Activated B cell treated with CpG ODN at 0.5 μM for 24 hours (primary cell): ENCODE measurements at regions not wholly inside any gene's neighbourhood (a gene's known extent, or its start where the extent isn't known, plus 50 kb on each side); places are given as distances from the start of the nearest gene placed in this dataset.

ENCODE experiments used
- ATAC-seq: fragments of 200-7000 bp; cut with Tn5 transposase; one replicate; pipeline ENCODE4 v1.10.0; 2021; ENCODE audit warnings: low read depth, mild to moderate bottlenecking, moderate library complexity
- CTCF ChIA-PET: fragments of 350-600 bp; sonication (Branson Sonifier 250); formaldehyde crosslinking; loops from one replicate; lab custom pipeline; 2021; ENCODE audit warnings: antibody characterized with exemption; lab: Charles Lee
- POLR2A ChIA-PET: fragments of 350-600 bp; sonication (Branson Sonifier 250); formaldehyde crosslinking; loops from one replicate; lab custom pipeline; 2021; ENCODE audit warnings: antibody characterized with exemption; lab: Charles Lee
- DNase-seq: peaks from one replicate; pipeline ENCODE4 v3.0.0; 2022
- H3K27ac Mint-ChIP-seq: one replicate; pipeline ENCODE4 v1.8.0; 2020; ENCODE audit warnings: mixed read lengths
- H3K27me3 Mint-ChIP-seq: one replicate; pipeline ENCODE4 v1.8.0; 2021; ENCODE audit warnings: mixed read lengths
- H3K36me3 Mint-ChIP-seq: one replicate; pipeline ENCODE4 v1.8.0; 2021; ENCODE audit warnings: low read depth, mixed read lengths
- H3K4me1 Mint-ChIP-seq: one replicate; pipeline ENCODE4 v1.8.0; 2021; ENCODE audit warnings: mixed read lengths
- H3K4me3 Mint-ChIP-seq: one replicate; pipeline ENCODE4 v1.8.0; 2020; ENCODE audit warnings: mild to moderate bottlenecking, mixed read lengths
- H3K9me3 Mint-ChIP-seq: one replicate; pipeline ENCODE4 v1.8.0; 2020; ENCODE audit warnings: mixed read lengths
- intact Hi-C: fragments of 100-400 bp; cut with micrococcal nuclease; formaldehyde crosslinking; loops from one replicate; pipeline ENCODE4 v1.15.1; 2024
- TF ChIP-seq, protein P1 (sequence below): fragments of 200-600 bp; IDR thresholded peaks from one replicate; pipeline ENCODE4 v1.8.0; 2022; ENCODE audit warnings: antibody characterized with exemption, mild to moderate bottlenecking

DNA sequence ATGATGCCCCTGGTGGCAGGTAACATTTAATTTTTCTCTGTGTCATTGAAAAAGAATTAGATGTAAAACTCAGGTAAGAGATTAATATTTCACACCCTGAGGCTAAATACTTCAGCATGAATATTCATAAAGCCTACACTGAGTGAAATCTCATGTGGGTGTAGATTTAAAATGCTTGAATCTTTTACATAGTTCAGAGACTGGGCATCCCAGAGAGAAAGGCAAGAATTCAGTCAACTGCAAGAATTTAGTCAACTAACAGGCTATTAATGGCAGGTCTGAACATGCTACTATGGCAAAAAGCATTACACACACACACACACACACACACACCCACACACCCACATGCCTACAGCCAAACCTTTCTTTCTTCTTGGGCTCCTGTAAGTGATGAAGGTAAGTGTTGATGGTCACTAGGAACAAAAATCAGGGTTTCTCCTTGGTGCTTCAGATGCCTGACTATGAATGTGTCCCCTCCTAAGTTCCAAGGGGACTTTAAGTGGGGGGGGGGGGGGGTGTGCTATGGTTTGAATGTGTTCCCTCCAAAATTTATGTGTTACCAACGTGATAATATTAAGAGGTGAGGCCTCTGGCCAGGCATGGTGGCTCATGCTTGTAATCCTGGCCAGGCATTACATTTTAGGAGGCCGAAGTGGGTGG lies 63.7 kb upstream of the PSMD7 start:
- ChIA-PET POLR2A (no interaction called here), CTCF (no interaction called here)
- DNase-seq = no peak
- no peak for ATAC-seq
- no peak overlapping the region for H3K27ac Mint-ChIP-seq
- peaks cover 4% of the 10 kb centered on the region for H3K27me3 Mint-ChIP-seq
- H3K4me3 Mint-ChIP-seq = no peak overlapping the region
- no peaks in the 10 kb centered on the region for H3K4me1 Mint-ChIP-seq
- intact Hi-C loops = no loop called here
- no peaks in the 10 kb centered on the region for H3K9me3 Mint-ChIP-seq
- TF ChIP-seq, protein P1, sequence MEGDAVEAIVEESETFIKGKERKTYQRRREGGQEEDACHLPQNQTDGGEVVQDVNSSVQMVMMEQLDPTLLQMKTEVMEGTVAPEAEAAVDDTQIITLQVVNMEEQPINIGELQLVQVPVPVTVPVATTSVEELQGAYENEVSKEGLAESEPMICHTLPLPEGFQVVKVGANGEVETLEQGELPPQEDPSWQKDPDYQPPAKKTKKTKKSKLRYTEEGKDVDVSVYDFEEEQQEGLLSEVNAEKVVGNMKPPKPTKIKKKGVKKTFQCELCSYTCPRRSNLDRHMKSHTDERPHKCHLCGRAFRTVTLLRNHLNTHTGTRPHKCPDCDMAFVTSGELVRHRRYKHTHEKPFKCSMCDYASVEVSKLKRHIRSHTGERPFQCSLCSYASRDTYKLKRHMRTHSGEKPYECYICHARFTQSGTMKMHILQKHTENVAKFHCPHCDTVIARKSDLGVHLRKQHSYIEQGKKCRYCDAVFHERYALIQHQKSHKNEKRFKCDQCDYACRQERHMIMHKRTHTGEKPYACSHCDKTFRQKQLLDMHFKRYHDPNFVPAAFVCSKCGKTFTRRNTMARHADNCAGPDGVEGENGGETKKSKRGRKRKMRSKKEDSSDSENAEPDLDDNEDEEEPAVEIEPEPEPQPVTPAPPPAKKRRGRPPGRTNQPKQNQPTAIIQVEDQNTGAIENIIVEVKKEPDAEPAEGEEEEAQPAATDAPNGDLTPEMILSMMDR = no peak
- H3K36me3 Mint-ChIP-seq = no peaks in the 10 kb centered on the region

DNA sequence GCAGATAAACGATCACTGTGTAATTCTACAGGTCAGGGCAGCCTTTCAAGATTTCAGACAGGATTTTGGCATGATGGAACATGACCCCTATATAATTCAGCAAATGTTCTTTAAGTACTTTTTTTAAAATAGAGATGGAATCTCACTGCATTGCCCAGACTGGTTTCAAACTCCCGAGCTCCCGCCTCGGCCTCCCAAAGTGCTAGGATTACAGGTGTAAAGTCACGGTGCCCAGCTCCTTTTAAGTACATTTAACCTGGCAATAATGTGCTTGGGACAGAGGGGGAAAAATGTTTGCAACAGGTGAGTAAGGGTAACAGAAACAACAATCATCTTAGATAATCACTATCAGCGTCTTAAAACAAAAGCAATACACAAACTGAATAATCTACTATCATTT lies 66.5 kb upstream of the PSMD7 start:
- POLR2A ChIA-PET = no interaction called here
- intact Hi-C loops = no loop called here
- Mint-ChIP-seq H3K27ac (no peak overlapping the region), H3K4me3 (no peak overlapping the region), H3K27me3 (peaks cover 6% of the 10 kb centered on the region), H3K9me3 (no peaks in the 10 kb centered on the region), H3K4me1 (no peaks in the 10 kb centered on the region), H3K36me3 (no peaks in the 10 kb centered on the region)
- DNase-seq (no peak), ATAC-seq (no peak)
- CTCF ChIA-PET = no interaction called here
- TF ChIP-seq, protein P1 = no peak

DNA sequence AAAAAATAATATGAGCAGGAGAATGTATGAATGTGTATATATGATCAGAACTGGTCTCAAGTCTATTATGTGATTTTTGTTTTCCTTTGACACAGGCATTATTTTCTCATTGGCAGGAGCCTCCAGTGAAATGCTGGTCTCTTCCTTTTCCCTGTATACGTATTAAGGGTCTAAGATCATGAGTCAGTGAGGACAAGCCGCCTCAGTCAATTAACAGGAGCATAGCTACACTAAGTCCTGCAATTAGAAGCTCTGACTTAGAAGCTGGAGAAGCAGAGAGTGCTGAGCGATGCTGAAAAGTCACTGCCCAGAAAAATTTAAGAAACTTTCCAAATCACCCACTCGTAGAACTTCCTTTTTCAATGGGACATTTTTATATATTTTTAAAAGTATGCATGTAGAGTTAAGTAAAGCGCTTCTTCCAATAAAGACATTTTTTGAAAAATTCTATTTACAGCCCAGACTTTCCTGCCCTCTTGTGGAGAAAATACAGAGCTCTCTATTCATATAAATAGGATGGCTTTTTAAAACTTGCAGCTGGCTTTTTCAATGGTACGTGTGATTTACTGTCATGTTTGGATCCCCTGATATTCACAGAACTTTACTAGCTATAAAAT lies 70.2 kb upstream of the PSMD7 start:
- TF ChIP-seq, protein P1 = no peak
- DNase-seq (no peak), ATAC-seq (no peak)
- Mint-ChIP-seq H3K4me1 (no peaks in the 10 kb centered on the region), H3K4me3 (no peak overlapping the region), H3K36me3 (no peaks in the 10 kb centered on the region), H3K27ac (no peak overlapping the region), H3K27me3 (peaks cover 11% of the 10 kb centered on the region), H3K9me3 (no peaks in the 10 kb centered on the region)
- ChIA-PET POLR2A (no interaction called here), CTCF (interaction anchor here (0.7 kb wide), 1 partner anchor 1724 kb away, joined by 3 read pairs; no protein-coding TSS in a partner anchor)
- intact Hi-C loops = no loop called here

DNA sequence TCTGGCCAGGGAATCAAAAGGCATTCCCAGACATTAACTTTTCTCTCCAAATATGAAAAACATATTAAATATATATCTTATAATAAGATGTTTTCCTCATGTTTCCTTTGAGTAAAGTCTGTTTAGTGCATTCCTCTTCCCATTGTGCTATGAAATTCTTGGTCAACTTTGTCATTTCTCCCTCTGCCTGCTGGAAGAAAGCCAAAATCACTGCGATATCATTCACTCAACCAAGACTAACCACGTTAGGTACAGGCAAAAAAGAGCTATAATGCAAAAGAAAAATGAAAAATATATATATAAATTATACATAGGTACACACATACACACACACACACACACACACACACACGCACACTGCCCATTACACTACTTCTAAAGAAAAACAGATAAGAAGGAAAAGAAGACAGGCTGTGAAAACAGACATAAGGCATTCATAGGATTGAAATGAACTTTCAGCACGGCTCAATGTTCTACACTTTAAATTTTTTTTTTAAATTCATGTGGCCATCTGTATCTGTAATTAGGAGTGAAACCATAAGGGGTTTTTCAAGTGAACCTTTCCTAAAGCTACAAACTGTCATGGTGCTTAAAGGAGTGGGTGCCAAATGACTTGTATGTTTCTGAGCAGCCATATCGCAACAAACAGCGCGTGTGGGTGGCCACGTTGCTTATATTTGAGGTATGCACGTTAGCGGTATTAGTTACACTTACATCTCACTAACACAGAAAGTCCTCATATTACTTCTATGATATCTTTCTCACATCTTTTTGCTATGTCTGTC lies 71.6 kb upstream of the PSMD7 start:
- Mint-ChIP-seq H3K9me3 (no peaks in the 10 kb centered on the region), H3K4me1 (no peaks in the 10 kb centered on the region), H3K36me3 (no peaks in the 10 kb centered on the region), H3K27ac (no peak overlapping the region), H3K4me3 (no peak overlapping the region), H3K27me3 (peaks cover 12% of the 10 kb centered on the region)
- ATAC-seq (no peak), DNase-seq (no peak)
- ChIA-PET POLR2A (no interaction called here), CTCF (no interaction called here)
- intact Hi-C loops = no loop called here
- TF ChIP-seq, protein P1 = no peak

DNA sequence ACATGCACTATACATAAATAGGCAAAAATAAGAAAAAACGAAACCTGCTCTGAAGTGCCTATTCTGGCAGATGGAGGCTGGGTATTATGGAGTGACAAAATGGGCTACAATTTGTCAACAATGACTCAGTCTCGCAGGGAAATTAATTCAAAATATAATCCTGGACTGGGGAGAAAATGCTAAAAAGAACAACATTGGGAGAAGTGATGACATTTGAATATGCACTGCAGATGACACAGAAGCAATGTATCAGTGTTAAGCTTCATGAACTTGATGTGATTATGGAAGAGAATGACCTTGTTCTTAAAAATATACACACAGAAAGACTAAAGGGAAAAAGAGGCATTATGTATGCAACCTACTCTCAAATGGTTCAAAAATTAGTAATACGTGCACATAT lies 74.8 kb upstream of the PSMD7 start:
- no peak overlapping the region for H3K4me3 Mint-ChIP-seq
- intact Hi-C loops = no loop called here
- H3K27me3 Mint-ChIP-seq = peaks cover 8% of the 10 kb centered on the region
- no peaks in the 10 kb centered on the region for H3K36me3 Mint-ChIP-seq
- ChIA-PET POLR2A (no interaction called here), CTCF (no interaction called here)
- H3K27ac Mint-ChIP-seq = no peak overlapping the region
- DNase-seq (no peak), ATAC-seq (no peak)
- no peaks in the 10 kb centered on the region for H3K9me3 Mint-ChIP-seq
- TF ChIP-seq, protein P1 = no peak
- no peaks in the 10 kb centered on the region for H3K4me1 Mint-ChIP-seq
